SU-DHL-6 (cell line): ENCODE measurements at regions not wholly inside any gene's neighbourhood (a gene's known extent, or its start where the extent isn't known, plus 50 kb on each side); places are given as distances from the start of the nearest gene placed in this dataset.

Source experiments
- H2AFZ ChIP-seq: fragments of 200-600 bp; sonication (generic); 2 replicates; pipeline ENCODE4 v1.6.1; 2014; ENCODE audit warnings: low read depth, mild to moderate bottlenecking, moderate library complexity, mixed read lengths, antibody characterized with exemption, low read length; ENCODE audit not compliant: severe bottlenecking
- H3F3A ChIP-seq: fragments of 200-600 bp; shearing (Covaris generic); 2 replicates; pipeline ENCODE4 v1.6.0; 2016; ENCODE audit warnings: antibody characterized with exemption, mild to moderate bottlenecking; ENCODE audit not compliant: insufficient read depth
- H3K27ac ChIP-seq: fragments of 200-600 bp; sonication (generic); 2 replicates; pipeline ENCODE4 v1.5.1; 2016; ENCODE audit warnings: low read depth, mild to moderate bottlenecking, low read length, moderate library complexity, mixed read lengths
- H3K27me3 ChIP-seq: fragments of 200-600 bp; sonication (generic), shearing (Covaris generic); 2 replicates; pipeline ENCODE4 v1.6.0; 2014; ENCODE audit warnings: mild to moderate bottlenecking, low read length
- H3K36me3 ChIP-seq: fragments of 200-600 bp; sonication (generic); 2 replicates; pipeline ENCODE4 v1.6.1; 2014; ENCODE audit warnings: mild to moderate bottlenecking, low read length, mixed read lengths
- H3K4me2 ChIP-seq: fragments of 300-600, 200-600 bp; shearing (Covaris generic), sonication (generic); 2 replicates; pipeline ENCODE4 v1.6.0; 2014; ENCODE audit warnings: low read length, low read depth, mild to moderate bottlenecking; ENCODE audit not compliant: poor library complexity, severe bottlenecking
- H3K4me3 ChIP-seq: fragments of 200-600 bp; sonication (generic); 2 replicates; pipeline ENCODE4 v1.5.1; 2014; ENCODE audit warnings: antibody characterized with exemption, low read length, mild to moderate bottlenecking, mixed read lengths; ENCODE audit not compliant: insufficient read depth, poor library complexity, severe bottlenecking
- H3K79me2 ChIP-seq: fragments of 200-600 bp; sonication (generic); 2 replicates; pipeline ENCODE4 v1.6.1; 2014; ENCODE audit warnings: mild to moderate bottlenecking, low read length, moderate library complexity; ENCODE audit not compliant: insufficient read depth
- H3K9ac ChIP-seq: fragments of 200-600 bp; sonication (generic); 2 replicates; pipeline ENCODE4 v1.7.0; 2014; ENCODE audit warnings: mild to moderate bottlenecking, low read length
- H3K9me2 ChIP-seq: fragments of 200-600 bp; sonication (generic); replicated peaks from 2 replicates; pipeline ENCODE4 v1.6.1; 2014; ENCODE audit warnings: low read length; ENCODE audit not compliant: insufficient read depth
- H3K9me3 ChIP-seq: fragments of 200-600 bp; sonication (generic); 2 replicates; pipeline ENCODE4 v1.6.1; 2014; ENCODE audit warnings: low read length, mixed read lengths; ENCODE audit not compliant: insufficient read depth
- H4K20me1 ChIP-seq: fragments of 200-600 bp; sonication (generic); 2 replicates; pipeline ENCODE4 v1.6.1; 2014; ENCODE audit warnings: low read depth, mild to moderate bottlenecking, antibody characterized with exemption, low read length, moderate library complexity, mixed read lengths
- CTCF ChIP-seq: fragments of 200-600 bp; sonication (generic); IDR thresholded peaks from one replicate; pipeline ENCODE4 v1.5.1; 2017; ENCODE audit warnings: antibody characterized with exemption, mild to moderate bottlenecking, low read length, moderate library complexity; ENCODE audit not compliant: insufficient read depth, poor library complexity, severe bottlenecking
- EZH2phosphoT487 ChIP-seq: fragments of 200-600 bp; sonication (generic), shearing (Covaris generic); conservative IDR thresholded peaks from 2 replicates; pipeline ENCODE4 v1.6.1; 2018; ENCODE audit warnings: mild to moderate bottlenecking, antibody characterized with exemption, low read length, moderate library complexity, mixed read lengths

GRCh38 chr18:68475883-68476282 is 239.0 kb downstream of the TMX3 start:
- Histone ChIP-seq H2AFZ (no peak overlapping the region), H3K27ac (no peak overlapping the region), H3K9ac (no peak overlapping the region), H3K79me2 (no peaks in the 10 kb centered on the region), H3F3A (no peaks in the 10 kb centered on the region), H4K20me1 (no peaks in the 10 kb centered on the region), H3K4me2 (no peak overlapping the region), H3K36me3 (no peaks in the 10 kb centered on the region), H3K9me3 (no peaks in the 10 kb centered on the region), H3K9me2 (no peaks in the 10 kb centered on the region), H3K27me3 (no peaks in the 10 kb centered on the region), H3K4me3 (no peak overlapping the region)
- TF ChIP-seq EZH2phosphoT487 (no peak), CTCF (no peak)

- TF ChIP-seq EZH2phosphoT487 (no peak), CTCF (no peak)
- H3K9ac ChIP-seq, result no peak overlapping the region
- no peaks in the 10 kb centered on the region for H4K20me1 ChIP-seq
- H3K27me3 ChIP-seq, result no peaks in the 10 kb centered on the region
- H3F3A ChIP-seq, result no peaks in the 10 kb centered on the region
- H3K4me2 ChIP-seq, result no peak overlapping the region
- H2AFZ ChIP-seq, result no peak overlapping the region
- no peaks in the 10 kb centered on the region for H3K36me3 ChIP-seq
- no peaks in the 10 kb centered on the region for H3K79me2 ChIP-seq
- H3K27ac ChIP-seq, result no peak overlapping the region
- no peak overlapping the region for H3K4me3 ChIP-seq
- no peaks in the 10 kb centered on the region for H3K9me3 ChIP-seq
- H3K9me2 ChIP-seq, result no peaks in the 10 kb centered on the region
Measured at GRCh38 chr18:68472701-68473295, 242.1 kb downstream of the TMX3 start.

- TF ChIP-seq CTCF (no peak), EZH2phosphoT487 (no peak)
- Histone ChIP-seq H3F3A (no peaks in the 10 kb centered on the region), H3K4me3 (no peak overlapping the region)
Measured at GRCh38 chr18:68469049-68469625, 245.8 kb downstream of the TMX3 start.

More at GRCh38 chr18:68469049-68469625, 245.8 kb downstream of the TMX3 start:
- Histone ChIP-seq H3K9me3 (no peaks in the 10 kb centered on the region), H3K4me2 (no peak overlapping the region), H3K9ac (no peak overlapping the region), H3K79me2 (no peaks in the 10 kb centered on the region), H3K9me2 (no peaks in the 10 kb centered on the region), H4K20me1 (no peaks in the 10 kb centered on the region), H3K27ac (no peak overlapping the region), H3K27me3 (no peaks in the 10 kb centered on the region), H2AFZ (no peak overlapping the region), H3K36me3 (no peaks in the 10 kb centered on the region)
